OCI-M2 (cell line): ENCODE measurements at regions not wholly inside any gene's neighbourhood (a gene's known extent, or its start where the extent isn't known, plus 50 kb on each side); places are given as distances from the start of the nearest gene placed in this dataset.
"Not testable (repeated sequence)": the region's sequence is repeated elsewhere in the genome, so short reads cannot be mapped to it uniquely, and the experiment has no call there.

Source experiments
- DNase-seq: peaks from one replicate; lab custom pipeline; 2025; ENCODE audit not compliant: unreplicated experiment; lab: John Stamatoyannopoulos, UW

- DNase-seq = no peak
Observed at GRCh38 chr5:40453689-40454088, 226.0 kb upstream of the PTGER4 start.

GRCh38 chr5:40452874-40453624, 226.7 kb upstream of the PTGER4 start:
- no peak for DNase-seq

GRCh38 chr5:40447438-40447837, 232.3 kb upstream of the PTGER4 start:
- no peak for DNase-seq

GRCh38 chr5:40446910-40447309, 232.8 kb upstream of the PTGER4 start:
- no peak for DNase-seq

- no peak for DNase-seq
Observed at GRCh38 chr5:40442346-40442745, 237.4 kb upstream of the PTGER4 start.

GRCh38 chr5:40441733-40442132, 238.0 kb upstream of the PTGER4 start:
- no peak for DNase-seq

GRCh38 chr5:40440746-40441145, 239.0 kb upstream of the PTGER4 start:
- DNase-seq = no peak

GRCh38 chr5:40439103-40439502, 240.6 kb upstream of the PTGER4 start:
- DNase-seq = not testable (repeated sequence)

GRCh38 chr5:40438646-40439045, 241.1 kb upstream of the PTGER4 start:
- not testable (repeated sequence) for DNase-seq

GRCh38 chr5:40437452-40437861, 242.3 kb upstream of the PTGER4 start:
- DNase-seq = no peak

GRCh38 chr5:40436535-40437237, 243.0 kb upstream of the PTGER4 start:
- DNase-seq = no peak

- DNase-seq = not testable (repeated sequence)
Observed at GRCh38 chr5:40435706-40436105, 244.0 kb upstream of the PTGER4 start.

GRCh38 chr5:40432836-40433235, 246.9 kb upstream of the PTGER4 start:
- no peak for DNase-seq

- DNase-seq = no peak
Observed at GRCh38 chr5:40431734-40432133, 248.0 kb upstream of the PTGER4 start.

- DNase-seq = no peak
Observed at GRCh38 chr5:40430101-40430710, 249.5 kb upstream of the PTGER4 start.

- DNase-seq = no peak
Observed at GRCh38 chr5:40429258-40430100, 250.2 kb upstream of the PTGER4 start.

GRCh38 chr5:40428815-40429214, 250.9 kb upstream of the PTGER4 start:
- no peak for DNase-seq

GRCh38 chr5:40428126-40428525, 251.6 kb upstream of the PTGER4 start:
- DNase-seq = no peak

GRCh38 chr5:40417046-40417810, 262.5 kb upstream of the PTGER4 start:
- not testable (repeated sequence) for DNase-seq

GRCh38 chr5:40416588-40416987, 263.1 kb upstream of the PTGER4 start:
- DNase-seq = no peak
